ENCODE measurements at regions not wholly inside any gene's neighbourhood (a gene's known extent, or its start where the extent isn't known, plus 50 kb on each side); places are given as distances from the start of the nearest gene placed in this dataset.

GRCh38 chr1:58898739-58899586, 115.1 kb upstream of the JUN start (continued):
- TF ChIP-seq KLF6 (CRISPR knock-in tag; IDR thresholded peaks at IDR 0.05; ENCODE audit: borderline replicate concordance) (peak; percentile 74; the same call in 1 of the 2 replicates), E2F4 (CRISPR knock-in tag; IDR thresholded peaks at IDR 0.05; ENCODE audit: low read depth) (no peak), ELF2 (CRISPR knock-in tag; IDR thresholded peaks at IDR 0.05) (peak; percentile 42; the same call in 1 of the 2 replicates), POLR2A (conservative IDR thresholded peaks at IDR 0.05) (0 out of 2 replicates have a peak, but pooled peaks have one; percentile 38), CC2D1A (IDR thresholded peaks at IDR 0.05) (peak; percentile 96), BRD9 (IDR thresholded peaks at IDR 0.05; ENCODE audit: low read depth, partially characterized antibody) (peak; percentile 92), MTA2 (IDR thresholded peaks at IDR 0.05; ENCODE audit: low read depth) (peak; percentile 97), DACH1 (IDR thresholded peaks at IDR 0.05; ENCODE audit: partially characterized antibody) (peak; percentile 87), MBD2 (IDR thresholded peaks at IDR 0.05; ENCODE audit: borderline replicate concordance, low read depth) (peak; percentile 90), MLX (CRISPR knock-in tag; conservative IDR thresholded peaks at IDR 0.05) (no peak), MYC (IDR thresholded peaks at IDR 0.05; ENCODE audit: low read depth, low read length) (peak; percentile 89), MYC (CRISPR knock-in tag; IDR thresholded peaks at IDR 0.05; ENCODE audit: borderline replicate concordance, low read depth) (0 out of 2 replicates have a peak, but pooled peaks have one; percentile 22), ZKSCAN8 (CRISPR knock-in tag; IDR thresholded peaks at IDR 0.05) (peak; percentile 75; the same call in 1 of the 2 replicates), ZBTB49 (CRISPR knock-in tag; IDR thresholded peaks at IDR 0.05; ENCODE audit: borderline replicate concordance) (no peak), RBBP5 (IDR thresholded peaks at IDR 0.05; ENCODE audit: borderline replicate concordance, insufficient read depth, low read length, poor library complexity, severe bottlenecking) (peak; percentile 92), SMARCB1 (IDR thresholded peaks at IDR 0.05; ENCODE audit: insufficient read length, low read depth) (no peak), ATF3 (IDR thresholded peaks at IDR 0.05) (peak; percentile 61), ATF3 (CRISPR knock-in tag; conservative IDR thresholded peaks at IDR 0.05) (no peak), RAD21 (CRISPR knock-in tag; conservative IDR thresholded peaks at IDR 0.05 in 1 of 2, IDR thresholded peaks at IDR 0.05 in 1 of 2) (peak in 1 of 2 experiments; percentile 60; a peak in 3 of 4 replicates), CTBP1 (IDR thresholded peaks at IDR 0.05; ENCODE audit: borderline replicate concordance) (peak; percentile 91), ZNF197 (CRISPR knock-in tag; IDR thresholded peaks at IDR 0.05; ENCODE audit: low read depth) (peak; percentile 93)
- TF ChIP-seq, protein P1, sequence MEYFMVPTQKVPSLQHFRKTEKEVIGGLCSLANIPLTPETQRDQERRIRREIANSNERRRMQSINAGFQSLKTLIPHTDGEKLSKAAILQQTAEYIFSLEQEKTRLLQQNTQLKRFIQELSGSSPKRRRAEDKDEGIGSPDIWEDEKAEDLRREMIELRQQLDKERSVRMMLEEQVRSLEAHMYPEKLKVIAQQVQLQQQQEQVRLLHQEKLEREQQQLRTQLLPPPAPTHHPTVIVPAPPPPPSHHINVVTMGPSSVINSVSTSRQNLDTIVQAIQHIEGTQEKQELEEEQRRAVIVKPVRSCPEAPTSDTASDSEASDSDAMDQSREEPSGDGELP (CRISPR knock-in tag; IDR thresholded peaks at IDR 0.05; ENCODE audit: borderline replicate concordance) = peak; percentile 96
